ENCODE measurements at regions not wholly inside any gene's neighbourhood (a gene's known extent, or its start where the extent isn't known, plus 50 kb on each side); places are given as distances from the start of the nearest gene placed in this dataset.

DNA sequence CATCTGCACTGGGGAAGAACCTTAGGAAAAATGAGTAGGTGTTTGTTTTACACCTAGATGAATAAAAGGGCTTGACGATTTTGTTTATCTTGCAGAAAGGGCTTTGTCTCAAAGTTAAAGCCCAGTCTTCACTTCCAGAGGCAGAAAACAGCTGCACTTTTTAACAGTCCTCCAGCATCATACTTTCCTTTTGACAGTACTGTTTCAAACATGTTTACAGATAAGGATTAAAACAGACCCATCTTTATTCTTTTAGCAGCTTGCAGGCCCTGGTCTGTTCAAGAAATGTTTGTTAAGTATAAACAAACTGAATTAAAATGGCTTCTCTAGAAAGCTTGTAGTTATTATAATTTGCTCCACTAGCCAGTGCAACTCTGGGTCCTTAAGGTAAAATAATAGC is 374.2 kb downstream of the EPHA7 start:
- Histone ChIP-seq H3K27ac (no peak overlapping the region), H3K9me3 (no peaks in the 10 kb centered on the region), H3K4me1 (no peaks in the 10 kb centered on the region), H3K4me3 (no peak overlapping the region), H3K36me3 (ENCODE audit: insufficient read depth in 1 of 2, low read depth in 1 of 2) (no peaks in the 10 kb centered on the region), H3K27me3 (ENCODE audit: insufficient read depth in 3 of 3, low read length in 2 of 3) (peaks cover 0 to 2% (median 0%) of the 10 kb centered on the region in 3 donors)
- no peak for TF ChIP-seq CTCF (IDR thresholded peaks at IDR 0.05)
- 33 to 38% (median 37%) methylated on average over 1 of the region's 1 CpG for WGBS, 3 donors
- intact Hi-C loops (cut with DNase I) = no loop called here
- ATAC-seq (no peak), DNase-seq (no peak)

DNA sequence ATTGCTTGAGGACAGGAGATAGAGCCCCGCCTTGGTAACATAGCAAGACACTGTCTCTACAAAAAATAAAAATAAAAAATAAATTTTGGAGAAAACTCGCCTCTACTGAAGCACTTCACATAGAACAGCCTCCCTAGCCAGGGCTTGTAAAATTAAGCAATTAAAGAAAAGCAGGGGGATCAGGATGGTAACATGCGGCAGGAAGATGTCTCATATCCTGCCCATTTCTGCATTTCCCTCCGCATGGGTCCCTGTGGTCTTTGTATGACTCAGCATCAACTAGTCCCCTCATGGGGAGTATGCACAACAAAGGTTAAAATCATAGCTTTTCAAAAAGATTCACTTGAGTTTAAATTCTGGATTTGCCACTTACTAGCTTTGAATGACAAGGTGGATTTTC is 379.0 kb downstream of the EPHA7 start:
- Histone ChIP-seq H3K4me1 (no peaks in the 10 kb centered on the region), H3K27me3 (ENCODE audit: insufficient read depth in 3 of 3, low read length in 2 of 3) (no peaks in the 10 kb centered on the region), H3K27ac (no peak overlapping the region), H3K4me3 (no peak overlapping the region), H3K9me3 (peaks cover 4% of the 10 kb centered on the region), H3K36me3 (ENCODE audit: insufficient read depth in 1 of 2, low read depth in 1 of 2) (no peaks in the 10 kb centered on the region)
- 73 to 83% (median 76%) methylated on average over 4 of the region's 4 CpGs for WGBS, 3 donors
- intact Hi-C loops (cut with DNase I) = no loop called here
- DNase-seq (no peak), ATAC-seq (no peak)
- TF ChIP-seq CTCF (IDR thresholded peaks at IDR 0.05) = no peak

- Histone ChIP-seq H3K9me3 (peaks cover 4% of the 10 kb centered on the region), H3K27me3 (ENCODE audit: insufficient read depth in 3 of 3, low read length in 2 of 3) (no peaks in the 10 kb centered on the region), H3K27ac (no peak overlapping the region), H3K4me3 (no peak overlapping the region), H3K4me1 (no peaks in the 10 kb centered on the region), H3K36me3 (ENCODE audit: insufficient read depth in 1 of 2, low read depth in 1 of 2) (no peaks in the 10 kb centered on the region)
- WGBS, 3 donors = 95 to 100% (median 98%) methylated on average over 1 of the region's 1 CpG
- intact Hi-C loops (cut with DNase I) = no loop called here
- ATAC-seq = no peak
- DNase-seq = no peak
- no peak for TF ChIP-seq CTCF (IDR thresholded peaks at IDR 0.05)
These were observed 382.5 kb downstream of the EPHA7 start for GRCh38 chr6:93036835-93037234.

DNA sequence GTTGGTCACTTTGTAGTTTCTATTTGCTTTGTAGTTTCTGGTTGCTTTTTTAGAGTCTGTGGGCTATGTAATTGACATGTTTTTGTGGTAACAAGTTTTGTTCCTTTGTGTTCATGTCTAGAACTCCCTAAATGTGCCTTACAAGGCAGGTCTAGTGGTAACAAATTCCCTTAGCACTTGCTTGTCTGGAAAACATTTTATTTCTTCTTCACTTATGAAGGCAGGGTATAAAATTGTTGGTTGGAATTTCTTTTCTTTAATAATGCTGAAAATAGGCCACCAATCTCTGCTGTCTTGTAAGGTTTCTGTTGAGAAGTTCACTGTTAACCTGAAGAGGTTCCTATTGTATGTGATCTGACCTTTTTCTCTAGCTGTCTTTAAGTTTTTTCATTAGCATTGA is 383.6 kb downstream of the EPHA7 start:
- intact Hi-C loops (cut with DNase I) = no loop called here
- Histone ChIP-seq H3K9me3 (peaks cover 4% of the 10 kb centered on the region), H3K4me3 (no peak overlapping the region), H3K36me3 (ENCODE audit: insufficient read depth in 1 of 2, low read depth in 1 of 2) (no peaks in the 10 kb centered on the region), H3K4me1 (no peaks in the 10 kb centered on the region), H3K27ac (no peak overlapping the region), H3K27me3 (ENCODE audit: insufficient read depth in 3 of 3, low read length in 2 of 3) (no peaks in the 10 kb centered on the region)
- DNase-seq (no peak), ATAC-seq (no peak)
- TF ChIP-seq CTCF (IDR thresholded peaks at IDR 0.05) = no peak

DNA sequence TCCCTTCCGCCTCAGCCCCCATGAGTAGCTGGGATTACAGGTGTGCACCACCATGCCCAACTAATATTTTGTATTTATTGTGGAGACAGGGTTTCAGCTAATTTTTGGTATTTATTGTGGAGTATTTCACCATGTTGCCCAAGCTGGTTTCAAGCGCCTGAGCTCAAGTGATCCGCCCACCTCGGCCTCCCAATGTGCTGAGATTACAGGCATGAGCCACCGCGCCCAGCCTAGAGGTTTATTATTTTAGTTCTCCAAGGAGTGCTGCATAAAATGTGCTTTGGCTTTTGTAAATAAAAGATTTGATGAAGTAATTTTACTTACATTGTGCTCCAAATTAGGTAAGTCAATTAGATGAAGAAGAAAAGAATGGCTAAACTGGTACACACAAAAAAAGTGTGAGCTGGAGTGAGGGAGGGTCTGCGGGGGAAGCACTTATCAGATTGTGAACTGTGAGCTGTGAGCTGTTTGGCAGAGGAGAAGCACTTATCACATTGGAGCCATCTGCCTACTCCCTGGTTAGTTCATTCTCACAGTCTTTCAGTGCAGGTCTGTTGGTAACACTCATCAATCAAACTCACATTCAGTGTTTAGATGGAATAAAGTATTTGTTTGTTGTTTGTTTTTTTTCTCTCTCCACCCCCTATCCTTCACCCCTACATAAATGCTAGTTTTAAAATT is 398.0 kb downstream of the EPHA7 start:
- DNase-seq (no peak), ATAC-seq (no peak)
- intact Hi-C loops (cut with DNase I) = no loop called here
- no peaks in the 10 kb centered on the region for H3K27me3 ChIP-seq (ENCODE audit: insufficient read depth in 3 of 3, low read length in 2 of 3)
- 82 to 85% (median 84%) methylated on average over 7 of the region's 7 CpGs for WGBS, 3 donors
- H3K4me3 ChIP-seq = no peak overlapping the region
- no peak overlapping the region for H3K27ac ChIP-seq
- no peaks in the 10 kb centered on the region for H3K9me3 ChIP-seq
- H3K4me1 ChIP-seq = no peaks in the 10 kb centered on the region
- no peak for TF ChIP-seq CTCF (IDR thresholded peaks at IDR 0.05)
- no peaks in the 10 kb centered on the region for H3K36me3 ChIP-seq (ENCODE audit: insufficient read depth in 1 of 2, low read depth in 1 of 2)
